HK-2 (cell line): ENCODE measurements at regions not wholly inside any gene's neighbourhood (a gene's known extent, or its start where the extent isn't known, plus 50 kb on each side); places are given as distances from the start of the nearest gene placed in this dataset.

ENCODE experiments used
- DNase-seq: peaks from one replicate; pipeline ENCODE4 v3.0.0-alpha.2; 2018; ENCODE audit not compliant: unreplicated experiment

DNA sequence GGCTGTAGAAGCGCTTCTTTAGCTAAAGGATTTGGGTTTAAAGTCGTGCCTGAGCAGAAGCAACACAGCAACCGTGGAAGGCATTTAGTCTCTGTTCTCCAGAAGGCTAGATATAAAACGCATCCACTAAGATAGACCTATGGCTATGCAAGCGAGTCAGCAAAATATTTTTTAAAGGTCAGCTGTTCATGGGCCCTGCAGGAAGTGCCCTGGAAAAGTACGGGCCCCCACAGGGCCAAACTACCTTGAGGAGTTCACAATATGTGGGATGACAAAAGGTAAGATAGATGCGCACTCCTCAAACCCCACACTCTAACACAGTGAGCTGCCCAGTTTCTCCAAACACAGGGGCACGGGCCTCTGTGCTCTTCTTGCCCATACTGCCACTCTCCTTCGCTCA, 261.6 kb downstream of the VPS13C start:
- DNase-seq, result no peak

DNA sequence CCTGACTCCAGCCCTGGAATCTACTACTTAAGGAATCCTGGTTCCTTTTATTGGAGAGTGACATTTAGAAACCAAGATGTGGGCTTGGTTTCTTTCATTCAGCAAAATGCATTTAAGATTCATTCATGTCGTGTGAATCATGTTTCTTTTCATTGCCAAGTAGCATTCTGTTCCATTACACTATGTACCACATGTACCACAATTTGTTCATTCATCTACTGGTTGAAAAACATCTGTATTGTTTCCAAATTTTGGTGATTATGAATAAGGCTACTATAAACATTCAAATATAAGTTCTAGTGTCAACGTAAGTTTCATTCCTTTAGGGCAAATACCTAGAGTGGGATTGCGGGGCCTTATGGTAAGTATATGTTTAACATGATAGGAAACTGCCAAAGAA, 264.2 kb downstream of the VPS13C start:
- DNase-seq, result no peak

DNA sequence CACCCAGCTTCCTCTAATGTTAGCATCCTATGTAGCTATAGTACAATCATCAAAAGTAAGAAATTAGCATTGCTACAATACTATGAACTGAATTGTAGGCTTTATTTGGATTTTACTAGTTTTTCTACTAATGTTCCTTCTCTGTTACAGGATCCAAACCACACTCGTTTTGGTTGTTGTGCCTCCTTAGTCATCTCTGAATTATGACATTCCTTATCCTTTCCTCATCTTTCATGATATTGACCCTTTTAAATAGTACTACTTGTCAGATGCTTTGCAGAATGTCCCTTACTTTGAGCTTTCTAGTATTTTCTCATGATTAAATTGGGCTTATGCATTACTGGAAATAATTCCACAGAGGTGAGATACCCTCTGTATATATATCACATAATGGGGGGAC, 265.4 kb downstream of the VPS13C start:
- DNase-seq, result no peak

DNA sequence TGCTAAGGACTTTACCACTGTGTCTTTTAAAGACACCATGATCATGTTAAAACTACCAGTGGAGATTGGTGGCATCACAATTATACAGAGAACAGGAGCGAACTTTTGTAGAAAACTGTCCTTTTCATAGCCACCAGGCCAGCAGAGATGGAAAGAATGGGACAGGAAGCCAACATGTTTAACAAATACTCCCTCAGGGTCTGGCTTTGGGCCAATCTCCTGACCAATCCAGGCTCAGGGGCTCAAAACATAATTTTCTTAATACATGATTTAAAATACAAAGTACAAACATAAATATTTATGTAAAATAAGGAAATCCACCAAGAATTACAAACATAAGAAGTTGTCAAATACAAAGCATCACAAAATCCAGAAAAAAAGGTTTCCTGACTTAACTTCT, 266.0 kb downstream of the VPS13C start:
- DNase-seq, result no peak

DNA sequence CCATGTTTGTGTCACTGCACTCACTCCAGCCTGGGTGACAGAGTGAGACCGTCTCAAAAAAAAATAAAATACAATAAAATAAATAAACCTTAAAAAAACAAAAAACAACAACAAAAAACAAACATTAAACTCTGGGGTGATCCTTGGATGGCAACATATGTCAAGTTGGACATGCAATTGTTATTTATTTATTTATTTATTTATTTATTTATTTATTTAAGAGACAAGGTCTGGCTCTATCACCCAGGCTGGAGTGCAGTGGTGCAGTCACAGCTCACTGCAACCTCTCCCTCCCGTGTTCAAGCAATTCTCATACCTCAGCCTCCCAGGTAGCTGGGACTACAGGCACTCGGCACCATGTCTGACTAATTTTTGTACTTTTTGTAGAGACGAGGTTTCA, 275.5 kb downstream of the VPS13C start:
- DNase-seq, result no peak

DNA sequence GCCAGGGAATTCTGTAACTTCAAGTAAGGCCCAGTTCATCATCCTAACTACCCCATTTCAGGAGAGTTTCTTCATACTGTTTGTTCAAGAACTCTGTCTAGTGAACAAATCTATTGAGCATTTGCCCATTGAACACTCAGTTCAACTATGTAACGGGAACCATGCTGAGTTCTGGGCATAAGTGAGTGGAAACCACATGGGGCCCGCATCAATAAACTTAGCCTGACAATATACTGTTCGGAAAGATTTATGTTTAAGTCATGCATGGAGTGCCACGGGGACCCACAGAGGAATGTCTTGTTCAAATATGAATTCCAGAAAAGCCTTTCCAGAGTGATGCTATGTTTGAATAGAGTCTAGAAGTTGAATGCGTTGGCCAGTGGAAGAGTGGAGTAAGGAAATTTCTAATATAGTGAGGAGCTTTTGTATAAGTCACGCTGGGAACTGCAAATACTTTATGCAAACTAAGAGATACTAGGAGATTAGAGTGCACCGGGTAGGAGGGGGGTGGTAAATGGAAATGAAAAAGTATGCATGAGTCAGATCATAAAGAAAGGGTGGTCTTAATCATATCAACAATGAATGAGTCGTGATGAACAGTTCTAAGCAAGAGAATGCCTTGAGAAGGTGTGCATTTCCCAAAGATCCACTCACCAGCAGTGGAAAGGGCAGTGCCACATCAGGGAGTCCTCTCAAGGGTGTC, 279.8 kb downstream of the VPS13C start:
- DNase-seq, result no peak

DNA sequence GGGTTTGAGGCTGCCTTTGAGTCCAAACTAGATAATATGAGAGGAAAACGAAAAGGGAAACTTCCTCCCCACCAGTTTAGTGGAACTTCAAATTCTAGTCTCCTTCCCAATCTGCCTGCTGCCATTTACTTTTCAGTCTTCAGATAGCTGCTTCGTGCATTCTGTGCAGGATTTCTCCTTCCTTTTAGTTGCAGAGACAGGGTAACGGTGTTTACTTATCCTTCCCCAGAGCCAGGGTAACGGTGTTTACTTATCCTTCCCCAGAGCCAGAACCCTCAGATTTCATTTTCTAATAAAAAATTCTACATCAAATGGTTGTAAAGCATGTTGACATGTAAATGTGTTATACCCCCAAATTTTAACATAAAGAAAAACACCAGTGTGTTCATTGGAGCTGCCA, 282.6 kb downstream of the VPS13C start:
- DNase-seq, result no peak

DNA sequence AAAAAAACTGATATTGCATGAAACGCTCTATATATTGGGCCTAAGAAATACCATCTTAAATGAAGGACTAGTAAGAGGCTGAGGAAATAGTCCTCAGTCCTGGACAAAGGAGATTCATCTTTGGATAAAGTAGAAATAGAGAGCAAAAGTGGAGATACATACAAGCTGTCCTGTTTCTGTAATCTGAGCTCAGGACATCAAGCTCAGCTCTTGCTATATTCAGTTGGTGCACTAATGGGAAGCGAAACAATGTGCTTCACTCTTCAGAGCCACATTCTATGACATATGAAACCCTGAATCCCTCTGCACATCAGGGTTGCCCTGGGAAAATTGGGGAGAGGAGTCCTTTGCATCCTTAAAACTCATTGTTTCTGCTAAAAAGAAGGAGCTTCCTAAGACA, 290.7 kb downstream of the VPS13C start:
- no peak for DNase-seq

DNA sequence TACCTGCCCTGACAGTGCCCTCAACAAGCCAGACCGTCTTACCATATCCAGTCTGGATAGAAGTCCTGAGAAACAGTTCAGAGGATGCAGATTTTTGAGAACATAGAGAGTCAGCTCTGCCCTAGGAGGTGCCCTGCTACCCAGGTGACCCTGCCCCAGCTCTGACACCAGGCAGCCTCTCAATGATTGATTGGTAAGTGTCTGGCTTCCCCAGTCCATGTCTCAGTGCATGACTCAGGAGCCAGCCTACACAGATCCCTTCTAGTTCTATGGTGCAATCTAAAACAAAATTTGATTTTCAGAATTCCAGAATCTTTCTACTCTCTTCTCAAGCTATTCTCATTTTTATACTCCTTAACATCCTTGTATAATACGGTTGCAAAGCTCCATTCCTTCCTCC, 292.1 kb downstream of the VPS13C start:
- DNase-seq, result no peak

DNA sequence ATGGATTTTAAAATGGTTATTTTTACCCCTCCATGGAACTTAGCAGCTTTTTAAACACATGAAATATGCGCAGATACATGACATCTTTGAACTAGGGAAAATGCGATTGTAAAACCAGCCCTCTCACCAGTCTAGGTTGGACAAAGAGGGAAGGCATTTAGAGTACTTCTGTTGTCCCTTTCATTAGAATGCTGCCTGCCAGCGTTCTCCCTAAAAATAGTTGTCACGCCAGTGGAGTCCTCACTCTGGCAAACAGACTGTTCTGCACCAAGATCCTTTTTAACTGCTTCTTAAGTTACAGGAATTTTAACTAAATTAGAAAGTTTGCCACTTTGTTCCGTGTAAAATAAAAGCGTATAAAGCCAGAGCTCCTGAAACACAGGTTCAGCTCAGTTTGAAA, 295.3 kb downstream of the VPS13C start:
- no peak for DNase-seq

DNA sequence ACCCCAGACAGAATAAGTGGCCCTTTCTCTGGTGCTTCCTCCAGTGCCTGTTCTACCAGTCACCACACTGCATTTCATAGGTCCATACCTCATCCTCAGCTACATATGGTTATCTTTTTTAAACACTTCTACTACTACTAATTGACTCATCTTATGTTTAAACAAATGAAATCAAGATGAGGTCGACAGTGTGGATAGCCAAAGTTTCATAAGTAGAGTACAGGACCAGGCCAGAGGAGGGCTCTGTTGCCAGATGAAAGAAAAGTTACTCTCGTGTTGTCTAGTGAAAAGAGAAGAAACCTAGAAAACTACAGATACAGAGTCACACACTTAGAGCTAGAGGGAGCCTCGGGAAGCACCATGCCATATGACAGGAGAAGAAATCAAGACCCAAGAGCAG, 296.1 kb downstream of the VPS13C start:
- DNase-seq, result no peak

DNA sequence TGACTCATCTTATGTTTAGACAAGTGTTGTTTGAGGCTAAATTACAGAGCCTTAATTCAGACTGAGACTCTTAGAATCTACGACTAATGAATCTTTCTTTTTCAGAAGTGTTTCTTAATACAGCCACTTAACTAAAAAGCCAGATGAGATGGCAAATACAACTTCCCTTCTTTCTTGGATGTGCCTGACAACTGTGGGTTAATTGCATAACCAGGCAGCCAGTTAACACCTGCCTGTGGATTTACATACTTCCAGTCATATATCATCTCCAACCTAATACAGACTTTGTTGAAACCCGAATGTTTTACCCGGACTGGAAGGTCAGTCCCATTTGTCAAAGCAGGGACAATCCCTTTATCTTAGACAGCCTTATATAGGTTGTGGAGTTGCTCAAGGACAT, 297.6 kb downstream of the VPS13C start:
- DNase-seq, result no peak

DNA sequence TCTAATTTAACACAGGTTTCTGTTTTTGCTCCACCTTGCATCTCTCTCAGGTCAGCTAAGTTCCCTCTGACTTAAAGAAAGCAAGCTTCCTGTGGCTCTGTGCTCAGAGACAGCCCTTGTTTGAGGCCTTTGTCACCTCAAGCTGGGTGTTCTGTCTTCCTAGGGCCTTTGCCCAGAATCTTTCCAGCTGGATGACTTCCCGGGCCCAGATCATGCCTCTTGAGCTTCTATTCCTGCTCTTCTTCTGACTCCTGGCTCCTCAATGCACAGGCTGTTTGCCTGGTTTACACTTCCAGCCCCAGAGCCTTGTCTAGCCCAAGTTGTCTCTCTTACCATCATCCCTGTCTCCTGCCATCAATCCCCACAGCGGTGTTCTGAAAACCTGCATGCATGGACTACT, 300.6 kb downstream of the VPS13C start:
- no peak for DNase-seq

DNA sequence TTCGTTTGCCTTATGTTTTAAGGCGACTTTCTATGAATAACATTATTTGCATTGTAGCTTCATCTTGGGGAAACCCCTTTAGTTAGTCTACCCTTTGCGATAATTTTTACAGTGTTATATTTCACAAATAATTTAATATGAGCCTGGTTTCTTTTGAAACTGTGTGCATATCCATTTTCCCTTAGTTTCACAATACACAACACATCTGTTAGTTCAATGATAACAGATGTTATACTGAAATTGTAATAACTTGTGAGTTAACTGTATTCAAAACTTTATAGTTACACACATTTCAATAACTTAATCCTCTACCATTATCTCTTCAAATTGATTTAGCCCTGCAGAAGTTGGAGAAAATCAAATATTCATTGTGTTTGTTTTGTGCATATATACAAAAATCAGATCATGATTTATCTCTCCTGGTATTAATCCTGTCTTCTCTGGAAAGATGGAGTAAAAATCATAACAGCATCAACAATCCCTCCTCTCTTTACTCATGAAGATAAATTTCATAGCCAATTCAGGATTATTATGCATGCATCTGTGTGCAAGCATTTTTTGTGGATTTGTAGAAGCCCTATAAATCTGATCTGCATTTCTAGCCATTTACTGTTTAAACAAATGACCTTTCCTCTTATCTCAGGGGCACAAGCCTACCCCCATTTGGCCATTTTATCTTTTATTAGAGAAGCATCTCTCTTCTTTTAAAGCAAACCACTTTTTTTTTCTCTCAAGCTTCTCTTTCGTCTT, 304.0 kb downstream of the VPS13C start:
- no peak for DNase-seq

DNA sequence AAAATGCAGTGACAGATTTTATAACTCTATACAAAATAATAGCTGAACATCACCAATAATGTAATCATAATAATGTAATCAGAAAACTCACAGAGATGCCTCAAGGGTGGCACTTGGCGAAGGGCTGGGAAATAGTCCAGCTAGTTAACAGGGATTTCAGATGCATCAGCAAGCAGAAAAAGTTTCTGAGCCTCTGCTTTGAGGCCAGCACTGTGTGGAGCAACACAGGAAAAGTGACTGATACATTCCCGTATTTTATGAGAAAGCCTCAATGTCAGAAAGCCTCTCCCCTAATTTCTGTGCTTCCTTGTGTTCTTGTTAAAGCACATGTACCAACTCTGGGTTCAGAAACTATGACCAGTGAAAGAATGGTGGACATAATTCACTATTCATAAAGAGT, 304.8 kb downstream of the VPS13C start:
- no peak for DNase-seq

DNA sequence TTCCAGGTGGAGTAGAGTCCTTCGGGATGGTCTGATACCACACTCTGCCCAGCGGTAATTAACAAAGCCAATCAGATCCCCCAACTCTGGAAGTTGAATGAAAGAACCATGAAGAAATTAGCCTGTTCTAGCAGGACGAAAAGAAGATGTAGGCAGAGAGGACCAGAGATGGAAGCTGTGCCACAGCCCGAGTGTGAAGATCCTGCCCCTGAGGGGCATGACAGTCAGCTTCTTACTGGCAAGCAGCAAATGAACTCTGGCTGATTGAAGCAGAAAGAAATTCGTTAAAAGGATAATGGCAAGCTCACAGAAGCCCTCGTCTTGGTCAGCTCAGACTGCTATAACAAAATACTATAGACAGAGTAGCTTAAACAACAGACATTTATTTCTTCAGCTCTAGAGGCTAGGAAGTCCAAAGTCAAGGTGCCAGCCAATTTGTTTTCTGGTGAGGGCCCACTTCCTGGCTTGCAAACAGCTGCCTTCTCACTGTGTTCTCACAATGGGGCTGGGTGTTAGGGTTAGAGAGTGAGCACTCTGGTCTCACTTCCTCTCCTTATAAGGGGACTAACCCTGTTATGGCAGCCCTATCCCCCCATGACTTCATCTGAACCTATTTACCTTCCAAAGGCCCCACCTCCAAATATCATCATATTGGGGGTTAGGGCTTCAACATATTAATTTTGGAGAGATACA, 307.1 kb downstream of the VPS13C start:
- DNase-seq, result no peak

DNA sequence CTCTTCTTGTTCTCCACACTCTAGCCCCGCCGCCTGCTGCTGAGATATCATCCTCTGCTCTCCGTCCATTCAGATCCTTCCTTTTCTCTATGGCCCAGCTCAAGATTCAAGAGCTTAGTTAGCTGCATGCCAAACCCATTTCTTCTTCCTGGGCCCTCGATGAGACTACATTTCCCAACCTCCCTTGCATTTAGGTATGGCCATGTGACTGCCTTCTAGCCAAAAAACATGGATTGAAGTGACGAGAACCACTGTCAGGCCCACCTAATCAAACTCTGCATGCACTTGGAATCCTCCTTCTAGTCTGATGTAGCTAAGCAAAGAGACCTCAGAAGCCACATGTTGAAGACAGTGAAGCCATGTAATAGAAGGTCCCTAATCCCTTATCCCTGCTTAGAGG, 308.2 kb downstream of the VPS13C start:
- no peak for DNase-seq

DNA sequence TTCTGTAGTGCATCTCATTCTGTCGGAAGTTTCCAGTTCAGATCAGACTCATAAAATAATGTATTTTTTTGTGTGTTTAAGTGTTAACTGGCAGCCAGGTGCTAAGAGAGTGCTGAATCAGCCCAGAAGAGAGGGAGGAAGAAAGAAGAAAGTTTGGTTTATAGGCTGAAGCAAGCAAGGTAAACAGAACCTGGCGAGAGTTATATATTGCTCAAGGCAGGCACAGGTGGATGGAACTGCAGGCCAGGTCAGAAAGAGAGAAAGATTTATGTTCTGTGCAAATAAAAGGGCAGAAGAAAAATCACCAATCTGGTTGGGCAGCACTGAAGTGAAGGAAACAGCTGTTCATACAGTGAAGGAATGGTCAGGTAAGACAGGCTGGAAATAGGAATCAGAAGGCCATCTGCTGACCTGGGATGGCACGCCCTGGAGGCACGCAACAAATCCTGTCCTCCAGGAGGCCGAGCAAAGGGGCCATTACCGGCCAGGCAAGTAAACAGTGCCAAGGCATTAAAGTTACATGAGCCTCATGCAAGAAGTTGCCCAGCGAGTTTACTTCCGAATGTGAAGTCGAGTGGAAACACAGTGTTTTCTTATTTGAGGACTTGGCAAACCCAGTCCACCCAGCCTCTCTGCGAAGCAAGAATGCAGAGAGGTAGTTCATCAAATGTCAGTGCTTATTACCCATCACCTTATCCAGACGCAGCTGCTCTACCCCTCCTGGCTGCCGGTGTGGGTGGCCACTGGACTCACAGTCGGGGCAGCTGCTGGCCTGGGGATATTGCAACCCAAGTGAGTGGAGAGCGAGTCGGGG, 309.8 kb downstream of the VPS13C start:
- DNase-seq, result no peak

DNA sequence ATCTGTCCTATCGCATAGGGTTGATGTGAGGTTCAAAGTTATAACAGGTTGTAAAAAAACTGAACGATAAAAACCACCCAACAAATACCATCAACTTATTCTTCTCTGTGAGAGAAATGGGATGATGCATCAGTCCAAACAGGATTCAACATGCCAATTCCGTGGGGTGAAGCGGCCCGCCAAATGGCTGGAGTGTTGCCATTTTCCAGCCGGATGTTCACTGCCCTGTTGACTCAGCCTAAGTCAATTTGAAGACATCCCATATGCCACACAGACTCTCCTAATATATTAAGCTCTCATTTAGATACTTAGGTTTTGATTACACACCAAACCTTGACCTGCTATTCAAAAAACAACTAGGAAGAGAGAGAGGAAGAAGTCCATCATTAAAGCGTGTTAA, 311.1 kb downstream of the VPS13C start:
- DNase-seq, result no peak

DNA sequence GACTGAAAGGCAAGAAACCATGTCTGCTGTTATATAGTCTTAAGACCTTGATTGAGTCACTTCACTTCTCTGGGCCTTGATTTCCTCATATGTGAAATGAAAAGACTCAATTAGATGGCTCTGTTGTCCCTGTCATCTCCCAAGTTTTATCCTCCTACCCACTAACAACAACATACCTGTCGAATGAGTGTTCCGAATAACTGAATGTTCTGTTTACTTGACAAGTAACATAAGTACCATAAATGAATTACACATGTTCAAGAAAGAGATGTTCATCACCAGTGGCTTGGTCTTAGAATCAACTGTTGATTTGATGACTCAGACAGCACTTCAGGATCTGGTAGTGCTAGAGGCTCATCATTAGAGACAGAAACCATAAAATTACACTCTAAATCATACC, 311.7 kb downstream of the VPS13C start:
- no peak for DNase-seq

DNA sequence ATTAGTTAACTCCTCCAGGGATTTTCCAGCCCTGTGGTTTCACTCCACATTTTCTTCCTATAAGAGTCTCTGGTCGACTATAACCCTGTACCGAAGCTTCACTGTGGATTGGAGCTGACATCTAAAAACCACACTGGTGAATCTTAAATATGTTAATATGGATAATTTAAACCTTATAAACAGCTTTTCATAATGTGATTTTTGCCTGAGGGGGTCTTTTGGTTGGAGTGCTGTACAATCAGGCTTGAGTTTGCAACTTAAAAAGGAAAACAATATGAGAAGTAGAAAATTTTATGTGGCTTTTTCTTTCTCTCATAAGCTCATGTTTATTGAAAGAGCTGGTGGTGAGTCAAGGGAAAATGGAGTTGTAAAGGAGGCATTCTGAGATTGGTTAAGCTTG, 313.7 kb downstream of the VPS13C start:
- DNase-seq, result no peak

DNA sequence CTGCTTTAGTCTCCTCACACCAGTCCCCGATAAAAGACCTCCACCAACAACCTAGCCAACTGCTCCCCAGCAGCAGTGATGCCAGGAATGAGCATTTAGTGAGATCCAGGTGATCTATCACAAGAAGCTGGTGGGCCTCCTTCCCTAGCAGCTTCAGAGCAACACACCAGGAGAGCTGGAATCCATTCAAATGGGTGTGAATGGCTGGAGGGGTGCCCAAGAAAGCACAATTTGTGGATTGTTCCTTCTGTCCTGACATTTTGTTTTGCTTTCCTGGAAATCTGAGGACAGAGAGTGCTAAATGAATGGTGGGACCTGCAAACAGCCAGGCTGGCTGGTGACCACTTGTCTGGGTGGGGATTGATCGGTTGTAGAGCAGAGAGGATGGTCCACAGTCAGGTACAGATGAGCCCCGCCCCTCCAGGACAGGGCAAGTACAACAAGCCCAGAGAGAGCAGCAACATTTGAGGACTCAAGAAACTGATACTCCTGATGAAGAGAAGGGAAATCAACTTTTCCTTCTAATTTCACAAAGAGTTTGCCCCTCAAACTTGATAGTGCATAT, 316.8 kb downstream of the VPS13C start:
- no peak for DNase-seq
